ENCODE measurements at regions not wholly inside any gene's neighbourhood (a gene's known extent, or its start where the extent isn't known, plus 50 kb on each side); places are given as distances from the start of the nearest gene placed in this dataset.

GRCh38 chr3:3629911-3630310, 169.3 kb upstream of the LRRN1 start:
- H3K4me3 ChIP-seq (ENCODE audit: insufficient read length, low read depth) = no peak overlapping the region
- DNase-seq (ENCODE audit: low read depth, low spot score) = no peak
- no peaks in the 10 kb centered on the region for H3K36me3 ChIP-seq (ENCODE audit: insufficient read depth, insufficient read length, low read length)
- no peaks in the 10 kb centered on the region for H3K4me1 ChIP-seq (ENCODE audit: insufficient read depth, insufficient read length)
- no peaks in the 10 kb centered on the region for H3K27me3 ChIP-seq (ENCODE audit: insufficient read depth, insufficient read length)
- no peaks in the 10 kb centered on the region for H3K9me3 ChIP-seq (ENCODE audit: insufficient read depth, low read length)
- H3K9ac ChIP-seq (ENCODE audit: insufficient read length, low read depth) = no peak overlapping the region
- TF ChIP-seq YY1 (IDR thresholded peaks at IDR 0.05; ENCODE audit: insufficient read depth, insufficient read length) (no peak), SUZ12 (IDR thresholded peaks at IDR 0.05; ENCODE audit: extremely low read depth, insufficient read depth, insufficient read length) (no peak), ZNF274 (IDR thresholded peaks at IDR 0.05; ENCODE audit: low read depth, low read length) (no peak)

- DNase-seq (ENCODE audit: low read depth, low spot score) = no peak
- Histone ChIP-seq H3K9ac (ENCODE audit: insufficient read length, low read depth) (no peak overlapping the region), H3K4me3 (ENCODE audit: insufficient read length, low read depth) (no peak overlapping the region), H3K4me1 (ENCODE audit: insufficient read depth, insufficient read length) (no peaks in the 10 kb centered on the region), H3K27me3 (ENCODE audit: insufficient read depth, insufficient read length) (no peaks in the 10 kb centered on the region), H3K9me3 (ENCODE audit: insufficient read depth, low read length) (no peaks in the 10 kb centered on the region), H3K36me3 (ENCODE audit: insufficient read depth, insufficient read length, low read length) (no peaks in the 10 kb centered on the region)
- no peak for TF ChIP-seq ZNF274 (IDR thresholded peaks at IDR 0.05; ENCODE audit: low read depth, low read length)
- TF ChIP-seq YY1 (IDR thresholded peaks at IDR 0.05; ENCODE audit: insufficient read depth, insufficient read length) = no peak
- TF ChIP-seq SUZ12 (IDR thresholded peaks at IDR 0.05; ENCODE audit: extremely low read depth, insufficient read depth, insufficient read length) = no peak
These were observed 170.4 kb upstream of the LRRN1 start for GRCh38 chr3:3628676-3629328.

- Histone ChIP-seq H3K36me3 (ENCODE audit: insufficient read depth, insufficient read length, low read length) (no peaks in the 10 kb centered on the region), H3K27me3 (ENCODE audit: insufficient read depth, insufficient read length) (no peaks in the 10 kb centered on the region), H3K9me3 (ENCODE audit: insufficient read depth, low read length) (no peaks in the 10 kb centered on the region), H3K4me3 (ENCODE audit: insufficient read length, low read depth) (no peak overlapping the region), H3K9ac (ENCODE audit: insufficient read length, low read depth) (no peak overlapping the region), H3K4me1 (ENCODE audit: insufficient read depth, insufficient read length) (no peaks in the 10 kb centered on the region)
- DNase-seq (ENCODE audit: low read depth, low spot score) = no peak
- no peak for TF ChIP-seq SUZ12 (IDR thresholded peaks at IDR 0.05; ENCODE audit: extremely low read depth, insufficient read depth, insufficient read length)
These were observed 172.1 kb upstream of the LRRN1 start for GRCh38 chr3:3627114-3627513.

GRCh38 chr3:3625544-3626271, 173.5 kb upstream of the LRRN1 start:
- Histone ChIP-seq H3K4me3 (ENCODE audit: insufficient read length, low read depth) (no peak overlapping the region), H3K9ac (ENCODE audit: insufficient read length, low read depth) (no peak overlapping the region), H3K4me1 (ENCODE audit: insufficient read depth, insufficient read length) (no peaks in the 10 kb centered on the region), H3K9me3 (ENCODE audit: insufficient read depth, low read length) (no peaks in the 10 kb centered on the region), H3K36me3 (ENCODE audit: insufficient read depth, insufficient read length, low read length) (no peaks in the 10 kb centered on the region), H3K27me3 (ENCODE audit: insufficient read depth, insufficient read length) (no peaks in the 10 kb centered on the region)
- no peak for DNase-seq (ENCODE audit: low read depth, low spot score)
- TF ChIP-seq SUZ12 (IDR thresholded peaks at IDR 0.05; ENCODE audit: extremely low read depth, insufficient read depth, insufficient read length) = no peak
- no peak for TF ChIP-seq YY1 (IDR thresholded peaks at IDR 0.05; ENCODE audit: insufficient read depth, insufficient read length)
- TF ChIP-seq ZNF274 (IDR thresholded peaks at IDR 0.05; ENCODE audit: low read depth, low read length) = no peak

- no peaks in the 10 kb centered on the region for H3K36me3 ChIP-seq (ENCODE audit: insufficient read depth, insufficient read length, low read length)
- no peak overlapping the region for H3K4me3 ChIP-seq (ENCODE audit: insufficient read length, low read depth)
- TF ChIP-seq SUZ12 (IDR thresholded peaks at IDR 0.05; ENCODE audit: extremely low read depth, insufficient read depth, insufficient read length) (no peak), YY1 (IDR thresholded peaks at IDR 0.05; ENCODE audit: insufficient read depth, insufficient read length) (no peak)
- H3K9me3 ChIP-seq (ENCODE audit: insufficient read depth, low read length) = no peaks in the 10 kb centered on the region
- no peaks in the 10 kb centered on the region for H3K27me3 ChIP-seq (ENCODE audit: insufficient read depth, insufficient read length)
- no peak overlapping the region for H3K9ac ChIP-seq (ENCODE audit: insufficient read length, low read depth)
- DNase-seq (ENCODE audit: low read depth, low spot score) = no peak
- no peaks in the 10 kb centered on the region for H3K4me1 ChIP-seq (ENCODE audit: insufficient read depth, insufficient read length)
These were observed 179.4 kb upstream of the LRRN1 start for GRCh38 chr3:3619815-3620214.

- H3K27me3 ChIP-seq (ENCODE audit: insufficient read depth, insufficient read length) = no peaks in the 10 kb centered on the region
- no peak overlapping the region for H3K9ac ChIP-seq (ENCODE audit: insufficient read length, low read depth)
- H3K36me3 ChIP-seq (ENCODE audit: insufficient read depth, insufficient read length, low read length) = no peaks in the 10 kb centered on the region
- no peaks in the 10 kb centered on the region for H3K4me1 ChIP-seq (ENCODE audit: insufficient read depth, insufficient read length)
- TF ChIP-seq ZNF274 (IDR thresholded peaks at IDR 0.05; ENCODE audit: low read depth, low read length) (no peak), YY1 (IDR thresholded peaks at IDR 0.05; ENCODE audit: insufficient read depth, insufficient read length) (no peak), SUZ12 (IDR thresholded peaks at IDR 0.05; ENCODE audit: extremely low read depth, insufficient read depth, insufficient read length) (no peak)
- H3K9me3 ChIP-seq (ENCODE audit: insufficient read depth, low read length) = no peaks in the 10 kb centered on the region
- no peak overlapping the region for H3K4me3 ChIP-seq (ENCODE audit: insufficient read length, low read depth)
- DNase-seq (ENCODE audit: low read depth, low spot score) = no peak
These were observed 180.6 kb upstream of the LRRN1 start for GRCh38 chr3:3618623-3619022.

GRCh38 chr3:3615533-3615932, 183.7 kb upstream of the LRRN1 start:
- Histone ChIP-seq H3K9me3 (ENCODE audit: insufficient read depth, low read length) (no peaks in the 10 kb centered on the region), H3K4me1 (ENCODE audit: insufficient read depth, insufficient read length) (no peaks in the 10 kb centered on the region), H3K9ac (ENCODE audit: insufficient read length, low read depth) (no peak overlapping the region), H3K4me3 (ENCODE audit: insufficient read length, low read depth) (no peak overlapping the region), H3K27me3 (ENCODE audit: insufficient read depth, insufficient read length) (no peaks in the 10 kb centered on the region), H3K36me3 (ENCODE audit: insufficient read depth, insufficient read length, low read length) (no peaks in the 10 kb centered on the region)
- no peak for TF ChIP-seq SUZ12 (IDR thresholded peaks at IDR 0.05; ENCODE audit: extremely low read depth, insufficient read depth, insufficient read length)
- TF ChIP-seq YY1 (IDR thresholded peaks at IDR 0.05; ENCODE audit: insufficient read depth, insufficient read length) = no peak
- no peak for TF ChIP-seq ZNF274 (IDR thresholded peaks at IDR 0.05; ENCODE audit: low read depth, low read length)
- DNase-seq (ENCODE audit: low read depth, low spot score) = no peak
